ENCODE measurements at regions not wholly inside any gene's neighbourhood (a gene's known extent, or its start where the extent isn't known, plus 50 kb on each side); places are given as distances from the start of the nearest gene placed in this dataset.

DNA sequence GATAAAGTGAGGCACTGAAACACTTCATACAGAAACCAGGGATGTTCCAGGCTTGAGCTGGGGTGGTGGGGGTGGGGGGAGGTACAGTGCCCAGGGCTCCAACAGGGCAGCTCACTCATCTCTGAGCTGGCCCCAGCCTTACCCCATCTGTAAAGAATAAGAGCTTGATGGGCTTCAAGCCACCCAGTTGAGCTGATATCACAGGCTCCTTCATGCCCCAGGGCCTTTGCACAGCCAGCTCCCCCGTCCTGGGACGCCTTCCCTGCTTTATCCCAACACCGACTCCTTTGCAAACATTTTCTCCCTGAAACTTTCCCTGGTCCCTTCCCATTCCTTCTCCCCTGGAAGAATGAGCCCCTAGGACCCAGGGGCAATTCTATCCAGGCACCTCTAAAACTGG, 261.7 kb downstream of the PARN start:
- TF ChIP-seq, protein P1, sequence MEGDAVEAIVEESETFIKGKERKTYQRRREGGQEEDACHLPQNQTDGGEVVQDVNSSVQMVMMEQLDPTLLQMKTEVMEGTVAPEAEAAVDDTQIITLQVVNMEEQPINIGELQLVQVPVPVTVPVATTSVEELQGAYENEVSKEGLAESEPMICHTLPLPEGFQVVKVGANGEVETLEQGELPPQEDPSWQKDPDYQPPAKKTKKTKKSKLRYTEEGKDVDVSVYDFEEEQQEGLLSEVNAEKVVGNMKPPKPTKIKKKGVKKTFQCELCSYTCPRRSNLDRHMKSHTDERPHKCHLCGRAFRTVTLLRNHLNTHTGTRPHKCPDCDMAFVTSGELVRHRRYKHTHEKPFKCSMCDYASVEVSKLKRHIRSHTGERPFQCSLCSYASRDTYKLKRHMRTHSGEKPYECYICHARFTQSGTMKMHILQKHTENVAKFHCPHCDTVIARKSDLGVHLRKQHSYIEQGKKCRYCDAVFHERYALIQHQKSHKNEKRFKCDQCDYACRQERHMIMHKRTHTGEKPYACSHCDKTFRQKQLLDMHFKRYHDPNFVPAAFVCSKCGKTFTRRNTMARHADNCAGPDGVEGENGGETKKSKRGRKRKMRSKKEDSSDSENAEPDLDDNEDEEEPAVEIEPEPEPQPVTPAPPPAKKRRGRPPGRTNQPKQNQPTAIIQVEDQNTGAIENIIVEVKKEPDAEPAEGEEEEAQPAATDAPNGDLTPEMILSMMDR (IDR thresholded peaks at IDR 0.05; ENCODE audit: insufficient read depth, low read length), result no peak
- no peak for TF ChIP-seq GABPA (IDR thresholded peaks at IDR 0.05; ENCODE audit: low read depth)
- no peak for TF ChIP-seq POLR2AphosphoS5 (IDR thresholded peaks at IDR 0.05; ENCODE audit: low read depth)
- TF ChIP-seq, protein P2, sequence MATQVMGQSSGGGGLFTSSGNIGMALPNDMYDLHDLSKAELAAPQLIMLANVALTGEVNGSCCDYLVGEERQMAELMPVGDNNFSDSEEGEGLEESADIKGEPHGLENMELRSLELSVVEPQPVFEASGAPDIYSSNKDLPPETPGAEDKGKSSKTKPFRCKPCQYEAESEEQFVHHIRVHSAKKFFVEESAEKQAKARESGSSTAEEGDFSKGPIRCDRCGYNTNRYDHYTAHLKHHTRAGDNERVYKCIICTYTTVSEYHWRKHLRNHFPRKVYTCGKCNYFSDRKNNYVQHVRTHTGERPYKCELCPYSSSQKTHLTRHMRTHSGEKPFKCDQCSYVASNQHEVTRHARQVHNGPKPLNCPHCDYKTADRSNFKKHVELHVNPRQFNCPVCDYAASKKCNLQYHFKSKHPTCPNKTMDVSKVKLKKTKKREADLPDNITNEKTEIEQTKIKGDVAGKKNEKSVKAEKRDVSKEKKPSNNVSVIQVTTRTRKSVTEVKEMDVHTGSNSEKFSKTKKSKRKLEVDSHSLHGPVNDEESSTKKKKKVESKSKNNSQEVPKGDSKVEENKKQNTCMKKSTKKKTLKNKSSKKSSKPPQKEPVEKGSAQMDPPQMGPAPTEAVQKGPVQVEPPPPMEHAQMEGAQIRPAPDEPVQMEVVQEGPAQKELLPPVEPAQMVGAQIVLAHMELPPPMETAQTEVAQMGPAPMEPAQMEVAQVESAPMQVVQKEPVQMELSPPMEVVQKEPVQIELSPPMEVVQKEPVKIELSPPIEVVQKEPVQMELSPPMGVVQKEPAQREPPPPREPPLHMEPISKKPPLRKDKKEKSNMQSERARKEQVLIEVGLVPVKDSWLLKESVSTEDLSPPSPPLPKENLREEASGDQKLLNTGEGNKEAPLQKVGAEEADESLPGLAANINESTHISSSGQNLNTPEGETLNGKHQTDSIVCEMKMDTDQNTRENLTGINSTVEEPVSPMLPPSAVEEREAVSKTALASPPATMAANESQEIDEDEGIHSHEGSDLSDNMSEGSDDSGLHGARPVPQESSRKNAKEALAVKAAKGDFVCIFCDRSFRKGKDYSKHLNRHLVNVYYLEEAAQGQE (IDR thresholded peaks at IDR 0.05; ENCODE audit: insufficient replicate concordance, low read depth), result no peak
- TF ChIP-seq SPI1 (IDR thresholded peaks at IDR 0.05; ENCODE audit: borderline replicate concordance, low read depth), result no peak
- Histone ChIP-seq H3K27ac (replicated peaks) (no peak overlapping the region), H3K27me3 (ENCODE audit: insufficient read depth, poor library complexity, severe bottlenecking) (no peaks in the 10 kb centered on the region), H3K4me3 (replicated peaks; ENCODE audit: insufficient read depth, low read length) (no peak overlapping the region)
- DNase-seq (ENCODE audit: low read depth in 1 of 2, low spot score in 1 of 2), result no peak

DNA sequence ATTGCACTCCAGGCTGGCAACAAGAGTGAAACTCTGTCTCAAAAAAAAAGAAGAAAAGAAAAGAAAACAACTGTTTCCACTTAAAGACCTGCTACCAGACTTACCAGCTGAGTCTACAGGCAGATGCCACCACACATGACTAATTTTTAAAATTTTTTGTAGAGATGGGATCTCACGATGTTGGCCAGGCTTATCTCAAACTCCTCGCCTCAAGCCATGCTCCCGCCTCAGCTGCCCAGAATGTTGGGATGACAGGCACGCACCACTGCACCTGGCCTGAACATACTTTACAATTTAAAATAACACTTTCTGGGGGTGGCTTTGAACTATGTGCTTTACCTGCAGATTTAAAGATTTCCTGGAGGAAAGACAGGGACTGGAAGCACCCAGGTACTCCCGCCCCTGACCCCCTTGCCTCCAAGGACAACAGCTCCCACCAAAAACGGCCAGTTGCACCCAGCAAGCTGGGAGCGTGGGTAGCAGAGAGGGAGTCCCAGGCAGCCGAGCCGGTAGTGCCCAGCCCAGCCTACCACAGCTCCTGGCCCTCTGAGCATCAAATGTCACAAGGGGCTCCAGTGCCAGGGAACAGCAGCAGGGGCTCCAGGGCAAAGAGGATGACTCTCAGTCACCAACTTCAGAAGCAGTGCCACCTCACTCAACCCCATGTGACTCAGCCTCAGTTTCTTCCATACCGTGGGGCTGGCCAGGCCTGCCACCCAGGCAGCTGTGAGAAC, 262.9 kb downstream of the PARN start:
- TF ChIP-seq, protein P2 (IDR thresholded peaks at IDR 0.05; ENCODE audit: insufficient replicate concordance, low read depth), result no peak
- no peak for TF ChIP-seq POLR2AphosphoS5 (IDR thresholded peaks at IDR 0.05; ENCODE audit: low read depth)
- Histone ChIP-seq H3K27ac (replicated peaks) (no peak overlapping the region), H3K4me3 (replicated peaks; ENCODE audit: insufficient read depth, low read length) (no peak overlapping the region), H3K27me3 (ENCODE audit: insufficient read depth, poor library complexity, severe bottlenecking) (no peaks in the 10 kb centered on the region)
- DNase-seq (ENCODE audit: low read depth in 1 of 2, low spot score in 1 of 2), result no peak

DNA sequence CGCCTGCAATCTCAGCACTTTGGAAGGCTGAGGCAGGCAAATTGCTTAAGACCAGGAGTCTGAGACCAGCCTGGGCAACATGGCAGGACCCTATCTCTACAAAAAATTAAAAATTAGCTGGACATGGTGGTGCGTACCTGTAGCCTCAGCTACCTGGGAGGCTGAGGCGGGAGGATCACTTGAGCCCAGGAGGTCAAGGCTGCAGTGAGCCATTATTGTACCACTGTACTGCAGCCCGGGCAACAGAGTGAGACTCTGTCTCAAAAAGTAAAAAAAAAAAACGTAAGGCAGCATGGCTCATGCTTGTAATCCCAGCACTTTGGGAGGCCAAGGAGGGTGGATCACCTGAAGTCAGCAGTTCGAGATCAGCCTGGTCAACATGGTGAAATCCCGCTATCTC, 263.6 kb downstream of the PARN start:
- DNase-seq (ENCODE audit: low read depth in 1 of 2, low spot score in 1 of 2), result no peak
- H3K4me3 ChIP-seq (replicated peaks; ENCODE audit: insufficient read depth, low read length), result no peak overlapping the region
- H3K27me3 ChIP-seq (ENCODE audit: insufficient read depth, poor library complexity, severe bottlenecking), result no peaks in the 10 kb centered on the region
- TF ChIP-seq, protein P1 (IDR thresholded peaks at IDR 0.05; ENCODE audit: insufficient read depth, low read length), result no peak
- TF ChIP-seq GABPA (IDR thresholded peaks at IDR 0.05; ENCODE audit: low read depth) (no peak), SPI1 (IDR thresholded peaks at IDR 0.05; ENCODE audit: borderline replicate concordance, low read depth) (no peak), POLR2AphosphoS5 (IDR thresholded peaks at IDR 0.05; ENCODE audit: low read depth) (no peak)
- TF ChIP-seq, protein P2 (IDR thresholded peaks at IDR 0.05; ENCODE audit: insufficient replicate concordance, low read depth), result no peak
- H3K27ac ChIP-seq (replicated peaks), result no peak overlapping the region
